WTC11 (cell line): ENCODE measurements at regions not wholly inside any gene's neighbourhood (a gene's known extent, or its start where the extent isn't known, plus 50 kb on each side); places are given as distances from the start of the nearest gene placed in this dataset.

ENCODE experiments used
- ATAC-seq: fragments of 200-7000 bp; cut with Tn5 transposase; 2 replicates; pipeline ENCODE4 v1.10.0; 2021; ENCODE audit warnings: mild to moderate bottlenecking, moderate library complexity
- CTCF ChIA-PET: fragments of 300-600 bp; sonication (Branson Sonifier 250); formaldehyde crosslinking; loops from one replicate; lab custom pipeline; 2021; ENCODE audit warnings: antibody characterized with exemption; lab: Charles Lee
- POLR2A ChIA-PET: fragments of 350-600 bp; sonication (Branson Sonifier 250); formaldehyde crosslinking; loops from one replicate; lab custom pipeline; 2021; ENCODE audit warnings: antibody characterized with exemption; lab: Charles Lee
- DNase-seq: peaks from one replicate; pipeline ENCODE4 v3.0.0; 2021; ENCODE audit warnings: low spot score
- H3K27ac Mint-ChIP-seq: 2 replicates; pipeline ENCODE4 v1.8.0; 2021; ENCODE audit warnings: mixed read lengths
- H3K27me3 Mint-ChIP-seq: 2 replicates; pipeline ENCODE4 v1.8.0; 2021; ENCODE audit warnings: low read depth, mild to moderate bottlenecking, moderate library complexity, mixed read lengths
- H3K36me3 Mint-ChIP-seq: 2 replicates; pipeline ENCODE4 v1.8.0; 2021; ENCODE audit warnings: mixed read lengths
- H3K4me1 Mint-ChIP-seq: 2 replicates; pipeline ENCODE4 v1.8.0; 2022; ENCODE audit warnings: mixed read lengths
- H3K4me3 Mint-ChIP-seq: 2 replicates; pipeline ENCODE4 v1.8.0; 2021; ENCODE audit warnings: mild to moderate bottlenecking, moderate library complexity, mixed read lengths
- H3K9me3 Mint-ChIP-seq: 2 replicates; pipeline ENCODE4 v1.8.0; 2021; ENCODE audit warnings: mixed read lengths
- CBFB ChIP-seq: sonication (generic); formaldehyde crosslinking; IDR thresholded peaks from 2 replicates; pipeline ENCODE4 v1.8.1; 2022; ENCODE audit warnings: mild to moderate bottlenecking, low read depth, missing genetic modification reagents
- EMX1 ChIP-seq: fragments of 250-450 bp; sonication (Bioruptor Pico); IDR thresholded peaks from 2 replicates; pipeline ENCODE4 v1.8.0; 2021; ENCODE audit warnings: mild to moderate bottlenecking
- ESRRA ChIP-seq: sonication (generic); formaldehyde crosslinking; IDR thresholded peaks from 2 replicates; pipeline ENCODE4 v1.8.1; 2022; ENCODE audit warnings: mild to moderate bottlenecking, missing genetic modification reagents, borderline replicate concordance
- IRF1 ChIP-seq: sonication (generic); formaldehyde crosslinking; IDR thresholded peaks from 2 replicates; pipeline ENCODE4 v1.8.0; 2023; ENCODE audit warnings: missing genetic modification reagents
- JUN ChIP-seq: sonication (generic); formaldehyde crosslinking; IDR thresholded peaks from 2 replicates; pipeline ENCODE4 v1.8.0; 2023; ENCODE audit warnings: mild to moderate bottlenecking, missing genetic modification reagents
- NFYB ChIP-seq: sonication (generic); formaldehyde crosslinking; conservative IDR thresholded peaks from 2 replicates; pipeline ENCODE4 v1.8.0; 2022; ENCODE audit warnings: low read depth, missing genetic modification reagents
- NR2C2 ChIP-seq: sonication (generic); formaldehyde crosslinking; IDR thresholded peaks from 2 replicates; pipeline ENCODE4 v1.8.0; 2022; ENCODE audit warnings: mild to moderate bottlenecking, missing genetic modification reagents
- PRDM15 ChIP-seq: sonication (generic); formaldehyde crosslinking; IDR thresholded peaks from 2 replicates; pipeline ENCODE4 v1.8.0; 2022; ENCODE audit warnings: missing genetic modification reagents
- PREB ChIP-seq: sonication (generic); formaldehyde crosslinking; IDR thresholded peaks from 2 replicates; pipeline ENCODE4 v1.8.1; 2022; ENCODE audit warnings: mild to moderate bottlenecking, missing genetic modification reagents, moderate library complexity, borderline replicate concordance
- PRRX2 ChIP-seq: fragments of 250-450 bp; sonication (Bioruptor Pico); IDR thresholded peaks from 2 replicates; pipeline ENCODE4 v1.8.0; 2021; ENCODE audit warnings: mild to moderate bottlenecking
- STAT6 ChIP-seq: sonication (generic); formaldehyde crosslinking; conservative IDR thresholded peaks from 2 replicates; pipeline ENCODE4 v1.8.1; 2023; ENCODE audit warnings: mild to moderate bottlenecking, low read depth, missing genetic modification reagents, moderate library complexity
- TCF7 ChIP-seq: sonication (generic); formaldehyde crosslinking; IDR thresholded peaks from 2 replicates; pipeline ENCODE4 v1.8.0; 2022; ENCODE audit warnings: mild to moderate bottlenecking, low read depth, missing genetic modification reagents, moderate library complexity
- TEAD1 ChIP-seq: sonication (generic); formaldehyde crosslinking; IDR thresholded peaks from 2 replicates; pipeline ENCODE4 v1.8.0; 2022; ENCODE audit warnings: mild to moderate bottlenecking, missing genetic modification reagents
- TP53 ChIP-seq: sonication (generic); formaldehyde crosslinking; IDR thresholded peaks from 2 replicates; pipeline ENCODE4 v1.8.1; 2023; ENCODE audit warnings: mild to moderate bottlenecking, missing genetic modification reagents
- USF1 ChIP-seq: sonication (generic); formaldehyde crosslinking; IDR thresholded peaks from 2 replicates; pipeline ENCODE4 v1.8.0; 2022; ENCODE audit warnings: mild to moderate bottlenecking, missing genetic modification reagents
- USF2 ChIP-seq: sonication (generic); formaldehyde crosslinking; IDR thresholded peaks from 2 replicates; pipeline ENCODE4 v1.8.1; 2023; ENCODE audit warnings: mild to moderate bottlenecking, missing genetic modification reagents, moderate library complexity
- ZBTB43 ChIP-seq: sonication (generic); formaldehyde crosslinking; IDR thresholded peaks from 2 replicates; pipeline ENCODE4 v1.8.1; 2023; ENCODE audit warnings: mild to moderate bottlenecking, missing genetic modification reagents
- ZNF219 ChIP-seq: sonication (generic); formaldehyde crosslinking; IDR thresholded peaks from 2 replicates; pipeline ENCODE4 v1.8.0; 2023; ENCODE audit warnings: missing genetic modification reagents, mild to moderate bottlenecking, borderline replicate concordance
- ZNF263 ChIP-seq: sonication (generic); formaldehyde crosslinking; IDR thresholded peaks from 2 replicates; pipeline ENCODE4 v1.8.1; 2022; ENCODE audit warnings: low read depth, mild to moderate bottlenecking, moderate library complexity, missing genetic modification reagents
- ZNF423 ChIP-seq: fragments of 250-450 bp; sonication (Bioruptor Pico); IDR thresholded peaks from 2 replicates; pipeline ENCODE4 v2.1.2; 2022; ENCODE audit warnings: mild to moderate bottlenecking, moderate library complexity
- ZNF512 ChIP-seq: sonication (generic); formaldehyde crosslinking; IDR thresholded peaks from 2 replicates; pipeline ENCODE4 v1.8.1; 2022; ENCODE audit warnings: missing genetic modification reagents, borderline replicate concordance

- no peak for TF ChIP-seq ZNF512 (CRISPR knock-in tag)
- TF ChIP-seq USF2 (CRISPR knock-in tag): no peak
- TF ChIP-seq PREB (CRISPR knock-in tag): no peak
- TF ChIP-seq ZBTB43 (CRISPR knock-in tag): no peak
- TF ChIP-seq CBFB (CRISPR knock-in tag): no peak
- no peak for TF ChIP-seq IRF1 (CRISPR knock-in tag)
- TF ChIP-seq USF1 (CRISPR knock-in tag): no peak
- TF ChIP-seq STAT6 (CRISPR knock-in tag): no peak
- no peak for TF ChIP-seq ZNF219 (CRISPR knock-in tag)
- no peak for TF ChIP-seq TP53
- no peak for TF ChIP-seq JUN (CRISPR knock-in tag)
- no peak for TF ChIP-seq TCF7
- TF ChIP-seq, all 79 proteins: peak for 0
- no peak overlapping the region for H3K27ac Mint-ChIP-seq
- ChIA-PET CTCF (no interaction called here), POLR2A (no interaction called here)
- DNase-seq (no peak), ATAC-seq (no peak)
- no peak overlapping the region for H3K4me3 Mint-ChIP-seq
- no peaks in the 10 kb centered on the region for H3K36me3 Mint-ChIP-seq
- no peaks in the 10 kb centered on the region for H3K9me3 Mint-ChIP-seq
- no peaks in the 10 kb centered on the region for H3K27me3 Mint-ChIP-seq
- H3K4me1 Mint-ChIP-seq: peaks cover 7% of the 10 kb centered on the region
Measured at GRCh38 chr14:51548187-51548586, 103.5 kb upstream of the FRMD6 start.

GRCh38 chr14:51550636-51551035 lies 101.1 kb upstream of the FRMD6 start:
- Mint-ChIP-seq H3K27ac (no peak overlapping the region), H3K4me1 (peaks cover 1% of the 10 kb centered on the region)

More at GRCh38 chr14:51550636-51551035, 101.1 kb upstream of the FRMD6 start:
- Mint-ChIP-seq H3K4me3 (no peak overlapping the region), H3K9me3 (no peaks in the 10 kb centered on the region), H3K36me3 (no peaks in the 10 kb centered on the region), H3K27me3 (no peaks in the 10 kb centered on the region)
- no peak for ATAC-seq
- DNase-seq: no peak
- ChIA-PET POLR2A (no interaction called here), CTCF (no interaction called here)
- TF ChIP-seq ZNF263: no peak
- TF ChIP-seq ZNF423 (CRISPR knock-in tag): no peak
- no peak for TF ChIP-seq PRRX2
- no peak for TF ChIP-seq ZBTB43 (CRISPR knock-in tag)
- TF ChIP-seq NR2C2 (CRISPR knock-in tag): no peak
- no peak for TF ChIP-seq PRDM15 (CRISPR knock-in tag)
- TF ChIP-seq NFYB: no peak
- no peak for TF ChIP-seq EMX1
- no peak for TF ChIP-seq ESRRA (CRISPR knock-in tag)
- no peak for TF ChIP-seq TEAD1 (CRISPR knock-in tag)
